ENCODE measurements at regions not wholly inside any gene's neighbourhood (a gene's known extent, or its start where the extent isn't known, plus 50 kb on each side); places are given as distances from the start of the nearest gene placed in this dataset.
A peak's percentile ranks its signal among the peaks of the same experiment; 100 is the strongest.

DNA sequence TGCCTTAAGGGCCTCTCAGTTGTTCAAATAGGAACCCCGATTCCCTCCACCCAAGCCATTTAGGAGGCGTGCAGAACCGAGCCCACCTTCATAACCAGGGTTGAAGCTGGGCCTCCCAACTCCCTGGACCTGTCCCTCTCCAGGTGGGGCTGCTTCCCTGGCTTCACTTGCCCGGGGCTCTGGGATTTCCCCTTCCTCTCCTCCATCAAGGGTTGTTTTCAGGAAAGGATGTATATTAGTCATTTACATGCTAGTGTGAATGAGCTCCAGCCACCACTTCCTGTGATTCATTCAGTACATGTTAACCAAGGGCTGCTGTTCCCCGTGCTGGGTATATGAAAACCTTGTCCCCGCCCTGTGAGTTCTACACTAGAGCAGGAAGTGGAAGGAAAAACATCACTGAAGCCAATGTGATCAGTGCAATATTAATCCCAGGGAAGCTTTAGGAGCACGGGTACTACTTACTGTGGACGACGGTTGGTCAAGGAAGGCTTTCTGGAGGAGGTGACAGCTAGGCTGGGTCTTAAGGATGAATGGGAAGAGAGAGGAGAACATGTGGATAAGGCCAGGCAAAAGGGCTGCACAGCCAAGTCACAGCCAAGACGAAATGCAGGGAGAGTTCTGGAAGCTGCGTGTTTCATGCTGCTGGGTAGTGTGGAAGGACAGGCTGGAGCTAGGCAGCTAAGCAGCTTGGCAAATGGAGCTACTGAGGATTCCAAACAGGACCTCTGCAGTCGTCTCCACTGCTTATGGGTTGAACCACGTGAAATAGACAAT lies 150.1 kb upstream of the SHH start:
- ChIA-PET CTCF (interaction anchor here (0.8 to 1.1 kb wide), 3 partner anchors 10 to 77 kb away, joined by 3 read pairs; no protein-coding TSS in a partner anchor), POLR2A (interaction anchor here (0.5 kb wide), 1 partner anchor 1165 kb away, joined by 3 read pairs; no protein-coding TSS in a partner anchor)
- no peaks in the 10 kb centered on the region for H3K9me1 ChIP-seq (replicated peaks; ENCODE audit: control insufficient read depth, extremely low read depth, insufficient read depth, low read length)
- H3K4me2 ChIP-seq (ENCODE audit: insufficient read depth, low read length), result no peak overlapping the region
- no peaks in the 10 kb centered on the region for H3K36me3 ChIP-seq (ENCODE audit: control insufficient read depth in 2 of 2, extremely low read depth in 1 of 2, insufficient read depth in 2 of 2, low read length in 2 of 2)
- H3K27ac ChIP-seq (ENCODE audit: insufficient read depth, low read depth, low read length), result peak overlapping the region; percentile 53
- FAIRE-seq (no peak), DNase-seq (ENCODE audit: low read depth, low spot score) (peak; percentile 32)
- peak; percentile 20 for TF ChIP-seq JUN (IDR thresholded peaks at IDR 0.05; ENCODE audit: borderline replicate concordance, insufficient read depth, insufficient read length, low read depth)
- TF ChIP-seq CTCF (IDR thresholded peaks at IDR 0.05; ENCODE audit: extremely low read depth in 1 of 2, insufficient read depth in 1 of 2, low read depth in 1 of 2, low read length in 2 of 2), result no peak
- TF ChIP-seq FOS (IDR thresholded peaks at IDR 0.05; ENCODE audit: borderline replicate concordance, insufficient read depth, low read length), result peak; percentile 28
- BruUV-seq (replicated peaks), result no TSS peak
- dilution Hi-C loops (cut with MboI; ENCODE audit: extremely low pct_ligation_motif_present, low sequenced_read_pairs) (no loop called here), intact Hi-C loops (cut with micrococcal nuclease) (loop anchor here (1.0 kb wide), 2 partner anchors 11 to 43 kb away; no protein-coding TSS in a partner anchor)
- no peak overlapping the region for H2AFZ ChIP-seq (ENCODE audit: low read depth, low read length)
- no peaks in the 10 kb centered on the region for H3K79me2 ChIP-seq (ENCODE audit: control insufficient read depth, insufficient read depth, low read length)
- no peak overlapping the region for H3K9ac ChIP-seq (replicated peaks; ENCODE audit: extremely low read depth, insufficient read depth, low read length)
- H3K4me1 ChIP-seq (ENCODE audit: control insufficient read depth, extremely low read depth, insufficient read depth, low read length), result peaks cover 3% of the 10 kb centered on the region
- no peaks in the 10 kb centered on the region for H4K20me1 ChIP-seq (replicated peaks; ENCODE audit: control insufficient read depth, extremely low read depth, insufficient read depth, low read length)
- H3K27me3 ChIP-seq (ENCODE audit: control insufficient read depth in 2 of 2, insufficient read depth in 2 of 2, low read length in 2 of 2), result no peaks in the 10 kb centered on the region
- H3K9me3 ChIP-seq (replicated peaks; ENCODE audit: control insufficient read depth, insufficient read depth, low read length), result no peaks in the 10 kb centered on the region
- no peak overlapping the region for H3K4me3 ChIP-seq (replicated peaks in 1 of 3; ENCODE audit: insufficient read depth in 1 of 3, low read depth in 1 of 3, low read length in 3 of 3)
